Gastroesophageal sphincter (tissue), 3 donors: ENCODE measurements at regions not wholly inside any gene's neighbourhood (a gene's known extent, or its start where the extent isn't known, plus 50 kb on each side); places are given as distances from the start of the nearest gene placed in this dataset.

Source experiments
- POLR2A ChIP-seq, 2 donors: fragments of 450-650 bp; IDR thresholded peaks; one replicate each; pipeline ENCODE4 v1.6.1; 2017; ENCODE audit warnings: antibody characterized with exemption in 2 of 2, mild to moderate bottlenecking in 2 of 2, moderate library complexity in 1 of 2
- POLR2AphosphoS5 ChIP-seq: sonication (generic); formaldehyde crosslinking; IDR thresholded peaks from one replicate; pipeline ENCODE4 v1.6.1; 2017; ENCODE audit warnings: antibody characterized with exemption
- TF ChIP-seq, protein P1 (sequence below), 4 experiments: fragments of 200-600 bp in 2 of 4; fragments of 450-650 bp in 2 of 4; sonication (generic) in 1 of 4; IDR thresholded peaks; one replicate each; pipeline ENCODE4 v1.5.1; 2017 to 2019; ENCODE audit warnings: antibody characterized with exemption in 4 of 4, mild to moderate bottlenecking in 2 of 4, moderate library complexity in 2 of 4

DNA sequence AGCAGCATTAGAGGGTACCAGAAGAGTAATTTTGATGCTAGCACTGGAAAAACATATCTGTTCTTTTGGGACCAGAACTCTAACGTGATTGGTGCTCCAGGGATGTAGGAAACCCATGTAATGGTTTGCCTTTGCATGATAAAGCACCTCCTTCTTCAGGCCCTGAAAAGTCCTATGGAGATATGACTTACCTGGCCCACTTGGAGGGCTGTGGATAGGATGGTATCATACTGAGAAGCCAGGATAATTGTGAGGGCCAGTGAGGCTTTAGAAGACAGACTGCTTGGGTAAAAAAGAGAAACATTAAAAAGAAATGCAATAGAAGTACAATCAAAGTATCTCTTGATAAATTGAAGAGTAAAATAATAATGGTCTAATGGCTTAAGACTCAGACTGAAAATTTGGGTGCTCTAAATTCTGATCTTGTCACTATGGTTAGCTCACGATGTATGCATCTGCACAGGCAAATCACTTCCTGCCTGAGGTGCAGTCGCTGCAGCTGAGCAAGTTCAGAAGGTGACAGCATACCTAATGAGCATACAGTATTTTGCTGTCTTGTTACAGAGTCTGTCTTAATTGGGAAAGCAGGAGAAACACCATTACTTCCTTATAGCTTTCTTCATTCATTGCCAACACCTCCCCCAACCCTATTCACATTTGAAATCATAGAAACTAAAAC lies 371.5 kb downstream of the NUP35 start:
- TF ChIP-seq, protein P1, sequence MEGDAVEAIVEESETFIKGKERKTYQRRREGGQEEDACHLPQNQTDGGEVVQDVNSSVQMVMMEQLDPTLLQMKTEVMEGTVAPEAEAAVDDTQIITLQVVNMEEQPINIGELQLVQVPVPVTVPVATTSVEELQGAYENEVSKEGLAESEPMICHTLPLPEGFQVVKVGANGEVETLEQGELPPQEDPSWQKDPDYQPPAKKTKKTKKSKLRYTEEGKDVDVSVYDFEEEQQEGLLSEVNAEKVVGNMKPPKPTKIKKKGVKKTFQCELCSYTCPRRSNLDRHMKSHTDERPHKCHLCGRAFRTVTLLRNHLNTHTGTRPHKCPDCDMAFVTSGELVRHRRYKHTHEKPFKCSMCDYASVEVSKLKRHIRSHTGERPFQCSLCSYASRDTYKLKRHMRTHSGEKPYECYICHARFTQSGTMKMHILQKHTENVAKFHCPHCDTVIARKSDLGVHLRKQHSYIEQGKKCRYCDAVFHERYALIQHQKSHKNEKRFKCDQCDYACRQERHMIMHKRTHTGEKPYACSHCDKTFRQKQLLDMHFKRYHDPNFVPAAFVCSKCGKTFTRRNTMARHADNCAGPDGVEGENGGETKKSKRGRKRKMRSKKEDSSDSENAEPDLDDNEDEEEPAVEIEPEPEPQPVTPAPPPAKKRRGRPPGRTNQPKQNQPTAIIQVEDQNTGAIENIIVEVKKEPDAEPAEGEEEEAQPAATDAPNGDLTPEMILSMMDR (IDR thresholded peaks at IDR 0.05), result no peak
- TF ChIP-seq POLR2AphosphoS5, result no peak
- TF ChIP-seq POLR2A (IDR thresholded peaks at IDR 0.05), result no peak
